ENCODE measurements at regions not wholly inside any gene's neighbourhood (a gene's known extent, or its start where the extent isn't known, plus 50 kb on each side); places are given as distances from the start of the nearest gene placed in this dataset.
"Not testable (repeated sequence)": the region's sequence is repeated elsewhere in the genome, so short reads cannot be mapped to it uniquely, and the experiment has no call there.

- DNase-seq (ENCODE audit: low spot score), result no peak
Measured at GRCh38 chr6:8900056-8900455, 464.7 kb upstream of the SLC35B3 start.

- DNase-seq (ENCODE audit: low spot score), result no peak
Measured at GRCh38 chr6:8889514-8889913, 454.2 kb upstream of the SLC35B3 start.

GRCh38 chr6:8888468-8888867 is 453.1 kb upstream of the SLC35B3 start:
- DNase-seq (ENCODE audit: low spot score), result no peak

GRCh38 chr6:8881663-8882062 is 446.3 kb upstream of the SLC35B3 start:
- no peak for DNase-seq (ENCODE audit: low spot score)

GRCh38 chr6:8879334-8879733 is 444.0 kb upstream of the SLC35B3 start:
- DNase-seq (ENCODE audit: low spot score), result no peak

- DNase-seq (ENCODE audit: low spot score), result no peak
Measured at GRCh38 chr6:8875986-8876385, 440.6 kb upstream of the SLC35B3 start.

GRCh38 chr6:8872589-8872988 is 437.2 kb upstream of the SLC35B3 start:
- DNase-seq (ENCODE audit: low spot score), result no peak

- no peak for DNase-seq (ENCODE audit: low spot score)
Measured at GRCh38 chr6:8865451-8865850, 430.1 kb upstream of the SLC35B3 start.

- DNase-seq (ENCODE audit: low spot score), result no peak
Measured at GRCh38 chr6:8860671-8861070, 425.3 kb upstream of the SLC35B3 start.

GRCh38 chr6:8859501-8859900 is 424.2 kb upstream of the SLC35B3 start:
- no peak for DNase-seq (ENCODE audit: low spot score)

GRCh38 chr6:8858854-8859331 is 423.5 kb upstream of the SLC35B3 start:
- no peak for DNase-seq (ENCODE audit: low spot score)

GRCh38 chr6:8857160-8857559 is 421.8 kb upstream of the SLC35B3 start:
- no peak for DNase-seq (ENCODE audit: low spot score)

- no peak for DNase-seq (ENCODE audit: low spot score)
Measured at GRCh38 chr6:8855411-8855810, 420.1 kb upstream of the SLC35B3 start.

GRCh38 chr6:8852332-8852731 is 417.0 kb upstream of the SLC35B3 start:
- DNase-seq (ENCODE audit: low spot score), result no peak

- DNase-seq (ENCODE audit: low spot score), result not testable (repeated sequence)
Measured at GRCh38 chr6:8846680-8847079, 411.3 kb upstream of the SLC35B3 start.

- DNase-seq (ENCODE audit: low spot score), result no peak
Measured at GRCh38 chr6:8845690-8846089, 410.3 kb upstream of the SLC35B3 start.

GRCh38 chr6:8844968-8845367 is 409.6 kb upstream of the SLC35B3 start:
- no peak for DNase-seq (ENCODE audit: low spot score)

GRCh38 chr6:8839626-8840025 is 404.3 kb upstream of the SLC35B3 start:
- DNase-seq (ENCODE audit: low spot score), result no peak

- no peak for DNase-seq (ENCODE audit: low spot score)
Measured at GRCh38 chr6:8837343-8837742, 402.0 kb upstream of the SLC35B3 start.

GRCh38 chr6:8832695-8833094 is 397.4 kb upstream of the SLC35B3 start:
- not testable (repeated sequence) for DNase-seq (ENCODE audit: low spot score)

- DNase-seq (ENCODE audit: low spot score), result no peak
Measured at GRCh38 chr6:8831366-8832152, 396.2 kb upstream of the SLC35B3 start.

- DNase-seq (ENCODE audit: low spot score), result no peak
Measured at GRCh38 chr6:8830794-8831193, 395.4 kb upstream of the SLC35B3 start.

GRCh38 chr6:8829796-8830195 is 394.5 kb upstream of the SLC35B3 start:
- DNase-seq (ENCODE audit: low spot score), result no peak

- no peak for DNase-seq (ENCODE audit: low spot score)
Measured at GRCh38 chr6:8829296-8829695, 394.0 kb upstream of the SLC35B3 start.

Measured in D341Med (cell line).